ENCODE measurements at regions not wholly inside any gene's neighbourhood (a gene's known extent, or its start where the extent isn't known, plus 50 kb on each side); places are given as distances from the start of the nearest gene placed in this dataset.
A peak's percentile ranks its signal among the peaks of the same experiment; 100 is the strongest.

GRCh38 chr1:29502225-29502910 is 266.0 kb downstream of the PTPRU start:
- peak in 1 of 3 donors; percentile 4 for DNase-seq

GRCh38 chr1:29501227-29501976 is 265.1 kb downstream of the PTPRU start:
- no peak for DNase-seq

DNA sequence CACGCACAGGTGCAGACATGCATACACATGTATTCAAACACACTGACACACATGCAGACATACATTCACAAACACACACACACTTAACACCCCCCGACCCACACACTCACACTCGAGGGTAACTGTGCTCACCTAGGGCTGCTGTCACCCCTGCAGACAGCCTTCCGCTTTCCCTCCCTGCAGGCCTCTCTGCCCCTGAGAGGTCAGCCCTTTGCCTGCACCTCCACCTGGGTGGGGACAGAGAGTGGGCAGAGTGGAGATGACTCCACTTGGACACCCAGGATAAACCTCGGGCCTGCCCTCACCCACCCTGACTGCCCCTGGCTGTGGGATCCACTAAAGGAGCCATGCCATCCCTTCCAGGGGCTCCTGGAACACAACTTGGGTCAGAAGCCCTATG is 264.3 kb downstream of the PTPRU start:
- DNase-seq: no peak

- DNase-seq: no peak
Measured at GRCh38 chr1:29500041-29500440, 263.7 kb downstream of the PTPRU start.

DNA sequence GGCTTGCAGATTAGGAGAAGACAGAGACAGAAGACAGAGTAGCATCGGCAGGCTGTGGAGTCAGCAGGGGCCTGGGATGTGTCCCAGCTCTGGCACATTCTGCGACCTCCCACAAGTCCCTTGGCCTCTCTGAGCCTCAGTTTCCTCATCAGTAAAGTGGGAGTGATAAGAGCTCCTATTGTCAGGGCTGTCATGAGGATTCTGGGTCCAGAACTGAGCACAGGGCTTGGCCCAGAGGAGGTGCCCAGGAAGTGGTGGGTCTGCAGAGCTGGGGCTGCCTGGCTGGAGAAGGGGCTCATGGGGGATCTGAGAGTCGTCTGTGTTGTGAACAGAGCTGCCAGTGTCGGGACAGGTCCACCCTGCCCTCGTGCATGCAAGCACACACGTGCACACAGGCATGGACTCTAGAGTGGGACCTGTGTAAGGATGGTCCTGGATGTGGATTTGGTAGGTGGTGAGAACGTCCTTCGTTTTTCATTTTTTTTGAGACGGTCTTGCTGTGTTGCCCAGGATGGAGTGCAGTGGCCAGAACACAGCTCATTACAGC is 262.9 kb downstream of the PTPRU start:
- no peak for DNase-seq

- DNase-seq: no peak
Measured at GRCh38 chr1:29498126-29499103, 262.1 kb downstream of the PTPRU start.

GRCh38 chr1:29497395-29498125 is 261.2 kb downstream of the PTPRU start:
- DNase-seq: no peak

- no peak for DNase-seq
Measured at GRCh38 chr1:29496701-29497100, 260.4 kb downstream of the PTPRU start.

DNA sequence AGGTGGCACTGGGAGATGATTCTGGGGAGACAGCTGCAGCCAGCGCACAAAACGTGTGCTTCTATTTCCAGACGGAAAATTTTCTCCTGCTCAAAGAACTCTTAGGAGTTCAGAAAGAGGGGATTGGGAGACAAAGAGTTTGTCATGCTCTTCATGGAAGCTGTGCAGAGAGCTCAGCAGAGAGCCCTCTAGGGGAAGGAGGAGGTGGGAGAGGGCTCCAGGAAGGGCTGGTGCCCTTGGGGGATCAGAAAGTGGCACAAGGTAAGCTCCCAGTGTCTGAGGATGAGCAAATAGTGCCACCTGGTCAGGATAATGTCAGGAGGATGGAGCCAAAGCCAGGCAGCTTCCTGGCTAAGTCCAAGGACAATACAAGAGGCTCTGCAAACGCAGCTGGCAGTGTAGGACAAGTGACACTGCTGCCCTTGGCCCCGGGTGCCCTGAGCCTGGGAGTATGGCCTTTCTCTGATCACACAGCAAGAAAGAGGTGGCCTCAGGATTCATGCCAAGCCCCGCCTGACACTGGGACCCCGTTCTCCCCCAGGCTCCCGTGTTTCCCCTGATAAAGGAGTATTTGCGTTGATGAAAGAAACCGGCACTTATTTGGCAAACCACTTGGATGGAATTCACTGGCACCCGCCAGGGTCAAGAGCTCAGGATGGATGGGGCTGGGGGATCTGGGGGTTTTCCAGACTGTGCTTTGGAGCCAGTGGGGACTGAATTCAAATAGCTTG is 254.0 kb downstream of the PTPRU start:
- DNase-seq: no peak

GRCh38 chr1:29489471-29489870 is 253.1 kb downstream of the PTPRU start:
- no peak for DNase-seq

DNA sequence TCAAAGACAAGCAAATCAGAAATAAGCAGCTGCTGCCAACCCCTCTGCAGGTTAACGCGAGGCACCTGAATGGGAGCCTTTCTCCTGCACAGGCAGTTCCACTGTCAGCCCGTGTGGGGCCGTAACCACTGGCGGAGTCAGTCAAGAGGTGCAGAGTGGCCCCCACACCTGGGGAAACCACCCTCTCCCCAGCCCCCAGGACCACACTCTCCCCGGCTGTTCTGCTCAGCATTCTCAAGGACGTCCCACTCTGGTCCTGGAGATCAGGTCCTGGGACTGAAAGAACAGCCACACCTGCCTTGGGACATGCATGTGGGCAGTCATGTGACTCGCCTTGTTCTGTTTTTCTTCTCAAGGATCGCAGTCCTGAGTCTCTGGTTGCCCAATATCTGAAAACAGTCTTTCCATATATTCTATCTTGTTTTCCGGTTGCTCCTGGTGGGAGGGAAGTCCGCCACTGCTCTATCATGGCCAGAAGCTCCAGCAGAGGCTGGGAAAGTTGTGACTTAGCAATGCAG is 252.5 kb downstream of the PTPRU start:
- DNase-seq: no peak

GRCh38 chr1:29488086-29488793 is 251.9 kb downstream of the PTPRU start:
- DNase-seq: no peak

- no peak for DNase-seq
Measured at GRCh38 chr1:29487291-29487690, 251.0 kb downstream of the PTPRU start.

GRCh38 chr1:29485096-29485925 is 249.0 kb downstream of the PTPRU start:
- no peak for DNase-seq

DNA sequence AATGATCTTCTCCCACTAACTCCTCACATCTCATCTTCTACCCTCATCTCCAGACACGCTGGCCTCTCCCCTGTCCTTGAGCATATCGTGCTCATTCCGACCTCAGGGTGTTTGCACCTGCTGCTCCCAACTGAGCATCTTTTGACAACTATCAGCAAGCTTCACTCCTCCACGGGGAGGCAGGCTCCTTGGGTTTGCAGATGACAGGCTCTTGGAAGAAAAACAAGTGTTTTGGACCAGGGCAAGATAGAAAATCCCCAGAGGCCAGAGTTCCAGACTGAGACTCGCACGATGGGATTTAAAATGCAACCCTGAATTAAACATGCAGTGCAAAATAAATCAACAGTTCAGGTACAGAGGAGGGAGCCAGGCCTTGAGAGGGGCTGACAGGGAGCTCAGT is 246.7 kb downstream of the PTPRU start:
- DNase-seq: no peak

- no peak for DNase-seq
Measured at GRCh38 chr1:29482064-29482463, 245.7 kb downstream of the PTPRU start.

DNA sequence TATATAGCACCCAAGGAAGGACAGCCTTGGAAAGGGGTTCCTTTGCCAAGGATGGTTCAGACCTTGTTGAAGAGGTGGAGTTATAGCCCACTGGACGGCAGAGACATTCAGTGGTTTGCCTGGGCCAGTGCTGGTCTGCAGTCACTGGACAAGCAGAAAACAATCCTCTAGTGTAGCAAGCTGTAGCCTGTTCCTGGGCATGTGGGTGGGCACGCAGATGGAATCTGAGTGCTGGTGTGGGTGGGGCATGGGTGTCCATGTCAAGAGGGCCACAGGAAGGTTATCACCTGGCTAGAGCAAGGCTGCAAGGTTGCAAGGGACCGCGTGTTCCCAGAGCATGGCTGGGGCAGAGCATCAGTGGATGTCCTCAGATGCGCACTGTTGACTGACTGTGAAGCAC is 244.7 kb downstream of the PTPRU start:
- no peak for DNase-seq

- no peak for DNase-seq
Measured at GRCh38 chr1:29478879-29479278, 242.6 kb downstream of the PTPRU start.

DNA sequence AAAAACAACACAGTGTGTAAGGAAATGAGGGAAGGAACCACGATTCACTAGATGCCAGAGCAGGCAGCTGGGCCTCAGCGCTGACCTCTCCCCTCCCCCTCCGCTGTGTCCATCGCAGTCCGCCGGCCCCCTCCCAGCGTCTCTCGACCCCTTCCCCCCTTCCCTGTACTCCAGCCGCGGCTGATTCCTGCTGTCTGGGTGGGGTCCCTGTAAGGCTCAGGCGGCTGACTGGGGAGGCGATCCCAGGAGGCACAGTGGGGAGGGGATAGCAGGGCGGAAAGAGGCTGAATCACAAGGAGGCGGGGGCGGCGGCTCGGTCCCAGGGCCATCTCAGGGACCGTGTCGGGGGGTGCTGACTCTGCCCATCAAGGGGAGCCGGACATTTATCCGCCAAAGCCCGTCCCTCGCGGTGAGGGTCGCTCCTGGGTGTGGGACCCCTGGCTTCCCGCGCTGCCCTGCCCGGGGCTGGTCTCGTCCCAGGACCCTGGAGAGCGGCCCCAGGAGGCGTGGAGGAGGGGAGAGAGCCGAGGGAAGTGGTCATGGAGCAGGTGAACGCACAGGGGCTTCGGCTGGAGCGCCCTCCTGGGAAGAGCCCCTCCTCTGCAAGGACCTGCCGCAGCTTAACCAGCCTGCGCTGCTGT is 241.9 kb downstream of the PTPRU start:
- no peak for DNase-seq
